ENCODE measurements at regions not wholly inside any gene's neighbourhood (a gene's known extent, or its start where the extent isn't known, plus 50 kb on each side); places are given as distances from the start of the nearest gene placed in this dataset.

- DNase-seq (ENCODE audit: insufficient read length, low spot score) (no peak), FAIRE-seq (no peak)
- TF ChIP-seq POLR2A (IDR thresholded peaks at IDR 0.05; ENCODE audit: low read depth, low read length): no peak
These were observed 605.6 kb downstream of the SOX6 start for GRCh38 chr11:15750535-15751308.

GRCh38 chr11:15754221-15754620, 602.1 kb downstream of the SOX6 start:
- no peak for DNase-seq (ENCODE audit: insufficient read length, low spot score)
- no peak for FAIRE-seq
- no peak for TF ChIP-seq POLR2A (IDR thresholded peaks at IDR 0.05; ENCODE audit: low read depth, low read length)

- FAIRE-seq (no peak), DNase-seq (ENCODE audit: insufficient read length, low spot score) (no peak)
These were observed 599.2 kb downstream of the SOX6 start for GRCh38 chr11:15757048-15757698.

GRCh38 chr11:15758857-15759465, 597.4 kb downstream of the SOX6 start:
- no peak for TF ChIP-seq POLR2A (IDR thresholded peaks at IDR 0.05; ENCODE audit: low read depth, low read length)
- DNase-seq (ENCODE audit: insufficient read length, low spot score): no peak
- no peak for FAIRE-seq

More at GRCh38 chr11:15757048-15757698, 599.2 kb downstream of the SOX6 start:
- no peak for TF ChIP-seq POLR2A (IDR thresholded peaks at IDR 0.05; ENCODE audit: low read depth, low read length)

GRCh38 chr11:15761235-15761634, 595.1 kb downstream of the SOX6 start:
- DNase-seq (ENCODE audit: insufficient read length, low spot score) (no peak), FAIRE-seq (no peak)

GRCh38 chr11:15764326-15764725, 592.0 kb downstream of the SOX6 start:
- FAIRE-seq: no peak

More at GRCh38 chr11:15761235-15761634, 595.1 kb downstream of the SOX6 start:
- no peak for TF ChIP-seq POLR2A (IDR thresholded peaks at IDR 0.05; ENCODE audit: low read depth, low read length)

GRCh38 chr11:15764948-15765347, 591.4 kb downstream of the SOX6 start:
- no peak for TF ChIP-seq POLR2A (IDR thresholded peaks at IDR 0.05; ENCODE audit: low read depth, low read length)
- DNase-seq (ENCODE audit: insufficient read length, low spot score): no peak
- no peak for FAIRE-seq

More at GRCh38 chr11:15764326-15764725, 592.0 kb downstream of the SOX6 start:
- TF ChIP-seq POLR2A (IDR thresholded peaks at IDR 0.05; ENCODE audit: low read depth, low read length): no peak
- no peak for DNase-seq (ENCODE audit: insufficient read length, low spot score)

GRCh38 chr11:15765530-15765929, 590.8 kb downstream of the SOX6 start:
- DNase-seq (ENCODE audit: insufficient read length, low spot score): no peak
- no peak for TF ChIP-seq POLR2A (IDR thresholded peaks at IDR 0.05; ENCODE audit: low read depth, low read length)
- no peak for FAIRE-seq

GRCh38 chr11:15768321-15768720, 588.0 kb downstream of the SOX6 start:
- no peak for FAIRE-seq
- no peak for TF ChIP-seq POLR2A (IDR thresholded peaks at IDR 0.05; ENCODE audit: low read depth, low read length)
- DNase-seq (ENCODE audit: insufficient read length, low spot score): no peak

- FAIRE-seq (no peak), DNase-seq (ENCODE audit: insufficient read length, low spot score) (no peak)
- TF ChIP-seq POLR2A (IDR thresholded peaks at IDR 0.05; ENCODE audit: low read depth, low read length): no peak
These were observed 587.1 kb downstream of the SOX6 start for GRCh38 chr11:15769203-15769602.

GRCh38 chr11:15770798-15771414, 585.4 kb downstream of the SOX6 start:
- no peak for TF ChIP-seq POLR2A (IDR thresholded peaks at IDR 0.05; ENCODE audit: low read depth, low read length)
- DNase-seq (ENCODE audit: insufficient read length, low spot score) (peak; percentile 9), FAIRE-seq (no peak)

- FAIRE-seq (no peak), DNase-seq (ENCODE audit: insufficient read length, low spot score) (no peak)
- TF ChIP-seq POLR2A (IDR thresholded peaks at IDR 0.05; ENCODE audit: low read depth, low read length): no peak
These were observed 583.8 kb downstream of the SOX6 start for GRCh38 chr11:15772547-15772946.

GRCh38 chr11:15772981-15773380, 583.4 kb downstream of the SOX6 start:
- TF ChIP-seq POLR2A (IDR thresholded peaks at IDR 0.05; ENCODE audit: low read depth, low read length): no peak
- no peak for DNase-seq (ENCODE audit: insufficient read length, low spot score)
- no peak for FAIRE-seq

Measured in H54 (cell line).